Effector CD8-positive, alpha-beta T cell (primary cell): ENCODE measurements at regions not wholly inside any gene's neighbourhood (a gene's known extent, or its start where the extent isn't known, plus 50 kb on each side); places are given as distances from the start of the nearest gene placed in this dataset.
"Not testable (repeated sequence)": the region's sequence is repeated elsewhere in the genome, so short reads cannot be mapped to it uniquely, and the experiment has no call there.

Experiments used
- DNase-seq: peaks from one replicate; lab custom pipeline; 2025; lab: John Stamatoyannopoulos, UW

DNA sequence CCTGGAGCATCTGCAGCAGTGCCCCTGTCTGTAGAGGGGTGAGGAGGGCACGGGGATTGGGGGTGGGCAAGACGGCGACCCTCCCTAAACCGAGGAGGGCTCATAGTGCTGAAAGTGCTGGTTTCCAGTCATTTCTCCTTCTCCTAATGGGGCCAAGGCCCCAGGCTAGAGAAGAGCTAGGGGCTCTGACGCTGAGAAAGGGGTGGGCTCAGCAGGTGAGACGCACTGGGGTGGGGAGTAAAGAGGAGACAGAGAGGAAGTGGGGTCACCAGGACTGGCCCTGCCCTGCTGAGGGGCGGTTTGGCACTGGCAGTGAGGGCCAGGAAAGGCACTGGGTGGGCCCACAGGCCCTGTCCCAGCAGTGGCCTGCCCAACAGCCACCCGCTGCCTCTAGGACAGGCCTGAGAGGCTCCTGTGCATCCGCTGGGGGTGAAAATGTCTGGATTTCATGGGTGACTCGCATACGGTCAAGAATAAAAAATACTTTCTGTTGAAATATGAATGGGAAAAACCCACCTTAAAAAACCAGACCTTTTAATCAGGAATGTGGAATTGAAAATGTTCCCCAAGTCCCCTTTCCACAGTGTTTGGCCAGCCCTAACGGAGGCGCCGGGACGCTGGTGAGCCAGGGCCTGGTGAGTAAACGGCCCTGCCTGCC lies 122.4 kb upstream of the SMURF2 start:
- DNase-seq: no peak

DNA sequence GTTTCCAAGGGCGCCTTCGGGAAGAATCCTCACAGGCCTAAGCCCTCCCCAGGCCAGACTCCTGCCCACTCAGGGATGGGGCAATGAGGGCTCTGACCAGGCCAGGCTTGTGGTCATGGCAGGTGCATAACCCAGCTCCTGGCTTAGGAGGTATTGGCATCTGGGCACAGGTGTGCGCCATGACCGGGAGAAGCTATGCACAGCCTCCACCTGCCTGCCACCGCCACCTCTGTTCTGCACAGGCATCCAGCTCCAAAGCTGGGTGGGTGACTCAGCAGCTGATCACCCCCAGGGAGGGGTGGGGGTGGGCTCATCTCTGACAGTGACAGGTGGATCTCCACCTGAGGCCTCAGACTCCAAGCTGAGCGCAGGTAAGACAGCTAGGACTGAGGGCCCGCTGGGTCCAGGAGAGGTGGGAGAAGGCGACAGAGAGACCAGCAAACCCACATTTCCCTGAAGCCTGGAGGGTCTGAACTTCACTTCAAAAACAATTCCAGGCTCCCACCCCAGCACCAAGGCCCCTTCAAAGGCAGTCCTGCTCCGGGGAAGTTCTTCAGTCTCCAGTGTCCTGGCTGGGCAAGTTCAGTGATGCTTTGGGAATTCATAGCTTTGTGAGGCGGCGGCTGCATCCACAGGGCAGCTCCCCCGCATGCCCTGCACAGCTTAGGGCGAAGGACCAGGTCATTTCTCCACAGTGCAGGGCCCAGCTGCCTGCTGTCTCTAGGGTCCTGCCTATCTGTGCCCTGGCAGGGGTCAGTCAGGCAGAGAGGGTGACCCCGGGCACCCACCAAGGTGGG lies 121.6 kb upstream of the SMURF2 start:
- DNase-seq: no peak

DNA sequence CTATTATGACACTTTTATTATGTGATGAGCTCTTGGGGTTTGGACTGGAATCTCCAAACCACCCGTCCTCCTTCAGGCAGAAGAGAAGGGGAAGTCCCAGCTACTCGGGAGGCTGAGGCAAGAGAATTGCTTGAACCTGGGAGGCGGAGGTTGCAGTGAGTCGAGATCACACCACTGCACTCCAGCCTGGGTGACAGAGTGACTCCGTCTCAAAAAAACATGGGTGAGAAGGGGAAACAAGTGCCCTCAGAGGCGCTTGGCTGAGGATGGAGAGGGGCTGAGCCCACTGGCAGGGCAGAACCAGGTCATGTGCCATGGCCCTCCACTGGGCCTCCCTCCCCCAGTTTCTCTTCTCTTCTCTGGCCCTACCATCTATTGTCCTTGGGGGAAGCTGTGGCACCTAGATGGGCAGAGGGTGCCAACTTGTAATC lies 120.9 kb upstream of the SMURF2 start:
- DNase-seq: no peak

DNA sequence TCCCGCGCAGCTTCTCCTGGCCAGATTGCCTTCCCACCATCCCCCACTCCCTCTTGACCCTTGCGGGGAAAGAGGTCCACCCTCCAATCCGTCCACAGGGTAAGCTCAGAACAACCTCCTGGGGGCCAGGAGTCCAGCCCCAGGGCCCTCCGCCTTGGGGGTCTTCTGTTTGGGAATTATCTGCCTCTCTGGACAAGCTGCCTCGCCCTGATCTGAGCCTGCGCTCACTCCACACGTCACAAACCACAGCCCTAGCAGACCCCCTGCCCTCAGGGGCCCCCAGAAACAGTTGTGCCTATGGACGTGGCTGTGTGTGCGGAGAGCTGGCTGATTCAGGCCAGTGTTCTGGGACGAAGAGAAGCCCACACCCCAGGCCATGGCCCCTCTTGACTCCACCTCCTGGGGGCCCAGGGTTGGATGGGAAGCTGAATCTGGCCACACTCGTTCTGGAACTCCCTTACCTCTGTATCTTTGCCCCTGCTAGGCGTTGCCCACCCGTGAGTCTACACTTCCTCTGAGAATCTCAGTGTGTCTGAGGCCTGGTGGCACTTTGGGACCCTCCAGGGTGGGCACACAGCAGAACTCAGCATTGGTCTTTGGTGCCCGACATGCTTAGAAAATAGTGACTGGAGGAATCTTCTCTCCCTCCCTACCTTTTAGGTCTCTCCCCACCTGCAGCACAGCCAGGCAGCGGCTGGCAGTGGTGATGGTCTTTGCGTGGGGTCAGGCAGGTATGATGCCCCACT lies 119.9 kb upstream of the SMURF2 start:
- DNase-seq: no peak

DNA sequence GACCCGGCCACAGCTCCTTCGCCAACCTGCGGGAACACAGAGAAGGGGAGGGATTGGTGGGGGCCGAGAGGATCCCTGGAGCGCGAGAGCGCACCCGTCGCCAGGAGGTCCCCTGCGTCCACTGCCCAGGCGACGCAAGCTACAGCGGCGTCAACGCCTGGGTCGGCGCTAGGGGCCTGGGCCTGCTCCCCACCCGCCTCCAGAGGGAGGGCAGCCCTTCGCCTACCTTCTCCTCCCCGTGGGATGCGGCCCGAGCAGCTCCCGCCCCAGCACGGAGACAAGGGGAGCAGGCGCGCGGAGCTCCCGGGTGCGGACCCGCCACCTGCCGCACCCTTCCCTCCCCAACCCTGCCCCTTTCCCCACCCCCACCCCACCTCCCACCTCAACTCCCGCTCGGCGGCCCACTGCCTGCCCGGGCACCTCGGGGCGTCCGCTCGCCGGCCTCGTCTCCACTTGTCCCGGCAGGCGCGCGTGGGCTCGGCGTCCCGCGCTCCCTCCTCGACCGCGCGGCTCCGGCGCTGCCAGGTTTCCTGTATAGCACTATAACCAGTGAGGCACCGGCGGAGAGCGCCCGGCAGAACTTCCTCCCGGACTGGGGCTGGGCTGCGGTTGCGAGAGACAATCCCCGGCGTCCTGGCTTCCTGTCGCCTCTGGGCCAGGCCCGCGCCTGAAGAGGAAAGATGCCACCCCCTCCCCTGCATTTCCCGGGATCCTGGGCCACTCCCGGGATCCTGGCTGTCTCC lies 119.1 kb upstream of the SMURF2 start:
- no peak for DNase-seq

DNA sequence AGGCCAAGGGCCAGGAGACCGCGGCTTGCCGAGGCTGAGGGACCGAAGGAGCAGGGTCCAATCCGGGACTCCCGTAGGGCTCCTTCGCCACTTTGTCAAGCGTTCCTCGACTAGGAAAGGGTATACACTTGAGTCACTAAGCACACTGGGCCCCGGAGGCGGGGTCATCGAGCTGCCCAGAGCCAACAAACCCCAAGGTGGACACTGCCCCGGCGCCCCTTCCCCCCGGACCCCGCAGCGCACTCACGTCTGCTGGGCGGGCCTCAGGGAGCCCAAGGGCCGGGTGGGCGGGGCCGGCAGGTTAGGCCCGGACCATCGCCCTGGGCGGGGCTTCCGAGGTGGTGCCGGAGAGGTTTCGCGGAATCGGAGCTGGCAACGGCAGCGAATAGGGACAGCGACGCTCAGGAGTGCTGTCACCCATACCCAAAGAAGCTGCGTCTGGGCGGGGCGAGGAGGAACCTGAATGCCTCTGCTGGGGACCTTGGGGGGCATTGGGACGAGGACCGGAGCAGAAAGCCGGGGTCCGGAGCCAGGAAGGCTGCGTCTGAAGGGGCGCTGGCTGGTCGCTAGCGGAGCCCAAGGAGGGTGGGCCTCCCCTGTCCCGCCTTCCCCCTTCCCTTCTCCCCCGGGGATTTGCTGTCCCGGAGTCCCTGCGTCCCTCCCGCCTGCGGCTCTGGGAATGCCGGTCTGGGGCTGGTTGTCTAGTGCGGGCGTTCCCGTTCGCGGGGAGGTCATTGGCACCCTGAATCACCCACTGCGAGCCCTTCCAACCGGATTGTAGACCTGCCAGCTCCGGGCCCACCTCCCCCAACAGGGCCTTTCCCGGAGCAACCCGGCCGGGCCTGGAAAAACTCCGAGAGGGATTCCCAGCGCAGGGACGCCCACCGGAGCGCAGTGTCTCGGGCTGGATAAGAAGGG lies 118.2 kb upstream of the SMURF2 start:
- DNase-seq: peak; percentile 63

DNA sequence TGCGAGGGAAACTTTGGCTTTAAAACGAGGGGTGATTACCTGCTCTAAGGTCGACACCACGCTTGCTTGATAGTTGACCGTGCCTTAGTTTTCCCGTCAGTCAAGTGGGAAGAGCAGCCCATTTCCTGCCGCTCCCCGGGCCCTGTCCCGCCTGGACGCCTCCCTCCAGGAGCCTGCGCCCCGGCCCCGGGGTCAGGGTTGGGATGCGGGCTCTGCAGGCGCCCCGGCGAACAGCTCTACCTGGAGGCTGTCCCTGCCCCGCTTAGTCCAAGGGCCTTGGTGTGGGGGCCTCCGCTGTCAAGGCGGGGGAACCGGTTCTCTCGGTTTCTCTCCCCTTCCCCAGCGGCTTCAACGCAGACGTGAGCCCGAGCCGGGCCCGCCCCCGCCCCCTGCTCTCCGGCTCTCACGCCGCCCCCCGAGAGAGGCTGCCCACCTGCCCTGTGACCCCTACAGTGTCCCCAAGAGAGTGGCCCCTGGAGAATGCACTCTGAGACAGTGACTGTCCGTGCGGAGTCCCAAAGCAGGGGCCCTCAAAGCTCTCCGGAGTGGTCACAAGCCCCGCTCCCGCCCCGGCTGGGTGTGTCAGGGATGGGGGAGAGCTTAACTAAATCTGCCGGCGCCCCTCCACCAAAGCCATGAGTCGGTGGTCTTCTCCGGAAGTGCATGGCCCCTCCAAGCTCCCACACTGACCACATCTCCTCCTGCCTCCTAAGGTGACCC lies 117.4 kb upstream of the SMURF2 start:
- DNase-seq: no peak

DNA sequence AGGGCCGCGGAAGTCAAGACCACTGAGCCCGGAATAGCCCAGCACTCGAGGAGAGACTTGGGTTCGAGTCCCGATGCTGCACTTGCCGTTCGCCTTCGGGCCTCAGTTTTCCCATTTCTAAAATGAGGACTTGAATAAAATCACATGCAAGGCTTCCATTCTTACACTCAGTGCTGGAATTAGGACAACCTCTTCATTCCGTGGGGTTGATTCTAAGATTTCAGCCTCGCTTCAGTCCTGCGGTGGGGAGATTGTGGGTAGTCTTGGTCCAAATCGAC lies 116.9 kb upstream of the SMURF2 start:
- not testable (repeated sequence) for DNase-seq

DNA sequence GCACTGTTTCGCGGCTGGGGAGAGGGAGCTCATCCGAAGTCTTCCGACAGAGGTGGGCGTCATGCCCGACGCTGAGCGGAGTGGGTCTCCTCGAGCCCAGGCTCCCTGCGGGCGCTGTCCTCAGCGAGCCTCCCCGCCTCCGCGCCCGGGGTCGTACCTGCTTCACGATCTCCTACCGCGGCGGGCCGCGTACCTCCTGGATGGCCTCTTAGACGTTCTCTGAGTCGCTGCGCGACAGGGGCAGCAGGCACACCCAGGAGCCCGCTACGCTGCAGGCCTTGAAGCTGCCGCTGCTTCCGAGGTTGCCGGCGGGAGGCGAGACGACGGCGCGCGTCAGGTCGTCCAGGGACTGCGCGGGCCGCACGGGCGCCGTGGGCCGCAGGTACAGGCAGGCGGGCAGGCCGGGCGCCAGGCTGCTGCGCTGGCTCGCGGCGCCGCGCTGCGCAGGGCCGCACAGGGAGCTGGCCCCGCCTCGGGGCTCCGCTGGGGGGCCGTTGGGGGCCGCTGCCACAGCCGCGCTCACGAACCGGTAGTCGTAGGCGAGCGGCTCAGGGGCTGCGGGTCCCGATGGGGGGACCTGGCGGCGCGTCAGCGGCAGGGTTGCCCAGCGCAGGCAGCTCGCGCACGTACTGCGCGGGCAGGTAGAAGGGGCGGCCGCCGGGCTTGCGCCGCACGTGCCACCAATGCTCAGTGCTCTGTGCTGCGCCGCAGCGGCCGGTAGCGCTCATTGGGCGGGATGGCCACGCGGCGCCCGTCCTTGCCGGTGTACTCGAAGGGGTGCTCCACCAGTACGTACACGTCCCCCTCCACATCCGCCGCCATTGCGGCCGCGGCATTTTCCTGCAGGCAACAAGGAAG lies 116.4 kb upstream of the SMURF2 start:
- no peak for DNase-seq

DNA sequence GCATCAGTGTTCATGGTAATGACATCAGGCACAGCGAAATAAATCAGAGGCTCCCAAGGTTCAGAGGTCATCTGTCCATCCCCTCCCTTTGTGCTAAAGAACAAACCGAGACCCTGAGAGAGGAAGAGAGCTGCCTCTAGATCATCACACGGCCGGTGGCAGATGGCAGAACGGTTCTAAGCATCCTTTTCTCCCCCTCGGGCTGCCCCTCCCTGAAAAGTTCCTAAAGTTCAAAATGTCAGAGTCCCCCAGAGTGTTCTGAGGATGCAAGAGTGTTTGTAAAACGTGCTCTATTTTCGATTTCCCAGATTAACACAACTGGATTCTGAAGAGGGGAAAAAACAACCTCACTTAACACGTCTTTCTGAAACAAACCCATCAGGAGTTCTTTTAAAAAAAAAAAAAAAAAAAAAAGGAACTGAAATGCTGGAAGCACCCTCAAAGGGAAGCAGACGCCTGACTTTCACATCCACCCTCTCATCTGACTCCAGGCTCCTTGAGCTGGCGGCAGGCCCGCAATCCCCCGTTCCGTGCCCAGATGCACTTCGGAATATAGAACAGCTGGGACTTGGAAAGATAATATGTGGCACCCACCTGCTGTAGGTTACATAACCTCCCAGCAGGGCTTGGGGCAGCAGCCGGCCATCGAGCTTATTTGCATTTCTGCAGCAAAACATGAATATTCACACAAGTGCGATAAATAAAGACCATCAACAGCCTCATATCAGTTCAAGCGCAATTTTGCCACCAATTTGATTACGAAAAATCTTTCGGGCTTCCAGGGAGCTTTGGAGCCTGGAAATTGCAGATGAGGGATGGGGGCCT lies 115.5 kb upstream of the SMURF2 start:
- DNase-seq: no peak

DNA sequence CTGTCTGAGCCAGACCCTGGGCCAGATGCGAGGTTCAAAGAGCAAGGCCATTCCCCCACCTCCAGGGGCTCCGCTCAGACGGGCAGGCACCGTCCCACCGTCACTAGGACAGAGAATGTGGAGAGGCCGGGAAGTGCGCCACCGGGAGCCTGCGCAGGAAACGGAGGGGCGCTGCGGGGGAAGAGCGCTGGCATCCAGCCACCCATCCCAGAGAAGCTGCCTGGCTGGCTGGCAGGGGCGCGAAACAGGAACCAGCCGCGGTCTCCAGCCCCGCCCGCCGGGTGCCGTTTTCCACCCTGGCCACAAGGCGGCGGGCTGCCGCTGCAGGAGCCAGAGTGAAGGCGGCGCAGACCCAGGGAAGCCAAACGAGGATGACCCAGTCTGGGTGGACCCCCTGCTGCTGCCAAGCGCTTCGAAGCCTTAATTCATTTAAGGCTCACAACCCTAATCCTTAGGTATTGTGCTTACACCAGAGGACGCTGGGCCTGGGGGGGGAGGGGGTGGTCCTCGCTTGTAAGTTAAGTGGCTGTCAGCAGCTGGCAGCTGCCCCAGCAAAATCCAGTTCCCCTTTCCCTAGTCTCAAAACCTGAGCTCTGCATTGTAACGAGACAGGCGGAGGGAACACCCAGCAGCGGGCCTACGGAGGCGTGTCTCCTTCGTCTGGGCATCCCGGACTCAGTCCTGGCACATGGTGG lies 114.8 kb upstream of the SMURF2 start:
- peak; percentile 58 for DNase-seq

DNA sequence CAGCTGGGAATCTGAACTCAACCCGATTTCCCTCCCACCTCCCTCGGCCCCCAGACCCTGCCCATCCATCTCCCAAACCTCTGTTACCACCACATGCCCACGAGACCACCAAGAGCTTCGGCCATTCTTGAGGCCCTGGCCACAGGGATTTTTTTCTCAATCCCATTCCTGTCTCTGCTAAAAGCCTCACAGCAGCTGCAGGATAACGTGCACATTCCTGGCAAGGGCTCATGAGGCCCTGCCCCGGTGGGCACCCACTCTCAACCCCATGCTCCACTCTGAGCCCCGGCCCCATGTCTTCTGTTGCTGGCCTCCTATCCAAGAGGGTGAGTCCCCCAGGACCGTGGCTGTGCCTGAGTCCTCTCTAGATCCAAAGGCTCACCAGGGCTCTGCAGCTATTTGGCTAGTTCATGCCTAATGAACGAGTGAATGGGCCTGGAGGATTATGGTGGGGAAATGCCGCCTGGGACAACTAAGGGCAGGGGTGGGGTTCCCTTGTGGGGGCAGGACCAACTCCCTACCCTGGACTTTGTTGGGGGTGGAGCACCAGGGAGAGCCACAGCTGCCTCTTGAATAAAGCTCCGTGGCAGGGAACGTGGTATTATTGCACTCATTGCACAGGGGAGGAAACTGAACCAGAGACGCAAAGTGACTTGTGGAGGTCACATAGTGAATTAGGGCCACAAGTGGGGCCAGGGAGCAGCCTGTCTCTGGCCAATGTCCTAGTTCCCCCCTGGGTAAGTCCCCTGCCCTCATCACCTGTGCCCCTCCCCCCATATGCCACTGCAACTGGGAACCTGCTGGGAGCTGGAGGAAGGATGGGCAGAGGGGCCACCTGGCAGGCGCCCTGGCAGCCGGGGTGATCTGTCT lies 113.8 kb upstream of the SMURF2 start:
- DNase-seq: no peak

DNA sequence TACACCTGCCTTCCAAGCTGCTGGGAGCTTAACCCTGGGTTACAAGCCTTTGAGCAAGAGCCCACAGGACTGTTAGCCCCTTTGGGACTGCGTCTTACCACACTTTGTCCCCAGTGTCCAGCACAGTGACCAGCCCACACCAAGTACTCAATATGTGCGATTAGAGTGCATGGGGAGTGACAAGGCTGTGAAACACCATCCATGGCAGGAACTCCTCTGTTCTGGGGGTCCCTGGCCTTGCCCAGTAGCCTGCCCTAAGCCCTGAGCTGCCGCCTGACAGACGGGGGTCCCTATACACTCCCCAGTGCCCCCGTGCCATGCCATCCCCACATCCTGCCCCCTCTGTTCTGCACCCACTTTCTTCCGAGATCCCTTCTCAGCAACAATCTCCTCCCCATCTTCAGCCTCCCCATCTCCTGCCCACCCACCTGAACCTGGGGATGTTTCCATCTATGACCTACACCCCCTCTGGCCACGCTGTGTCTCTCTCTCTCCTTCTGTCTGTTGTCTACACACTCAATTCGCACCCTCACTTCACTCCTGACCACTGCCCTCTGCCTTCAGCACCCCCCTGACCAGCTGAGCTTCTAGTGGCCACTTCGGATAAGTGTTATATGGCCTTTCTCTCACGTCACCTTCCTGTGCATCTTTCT lies 112.9 kb upstream of the SMURF2 start:
- DNase-seq: no peak

DNA sequence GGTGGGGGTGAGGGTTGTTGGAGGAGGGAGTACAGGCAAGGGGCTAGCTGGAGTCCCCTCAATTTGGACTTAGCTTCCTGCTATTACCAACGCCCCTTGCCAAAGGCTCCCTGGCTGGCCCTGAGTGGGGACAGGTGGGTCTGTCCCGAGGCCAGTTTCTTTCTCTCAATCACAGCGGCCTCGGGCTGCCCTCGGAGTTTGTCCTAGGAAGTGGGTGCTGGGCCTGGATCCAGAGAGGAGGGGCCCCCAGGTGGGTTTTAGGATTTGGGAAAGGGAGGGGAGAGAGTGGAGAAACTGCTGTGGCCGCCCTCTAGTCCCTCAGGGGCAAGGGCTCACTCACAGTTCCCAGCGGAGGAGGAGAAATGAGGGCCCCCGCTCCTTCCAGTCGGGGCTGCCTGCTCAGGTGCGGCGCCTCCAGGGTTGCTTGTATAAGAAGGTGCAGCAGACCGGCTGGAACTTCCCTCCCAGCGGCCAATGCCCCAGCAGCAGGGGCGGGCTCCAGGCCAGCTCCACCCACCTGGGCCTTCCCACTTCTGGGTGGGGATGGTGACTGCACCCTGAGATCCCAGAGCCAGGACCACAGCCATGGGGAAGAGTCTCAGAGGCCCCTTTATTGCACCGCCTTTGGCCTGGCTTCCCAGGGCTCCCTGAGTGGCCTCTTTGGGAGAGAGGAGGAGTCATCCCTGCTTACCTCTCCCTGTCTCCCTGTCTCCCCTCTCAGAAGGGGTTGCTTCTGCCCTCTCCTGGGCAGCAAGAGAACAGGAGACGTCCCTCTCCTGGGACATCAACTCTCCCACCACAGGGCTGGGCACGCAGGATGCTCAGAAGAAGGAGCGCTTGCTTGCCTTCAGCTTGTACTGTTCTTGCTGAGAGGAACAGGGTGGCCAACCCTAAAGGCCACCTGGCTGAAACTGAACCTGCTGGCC lies 112.0 kb upstream of the SMURF2 start:
- DNase-seq: no peak

DNA sequence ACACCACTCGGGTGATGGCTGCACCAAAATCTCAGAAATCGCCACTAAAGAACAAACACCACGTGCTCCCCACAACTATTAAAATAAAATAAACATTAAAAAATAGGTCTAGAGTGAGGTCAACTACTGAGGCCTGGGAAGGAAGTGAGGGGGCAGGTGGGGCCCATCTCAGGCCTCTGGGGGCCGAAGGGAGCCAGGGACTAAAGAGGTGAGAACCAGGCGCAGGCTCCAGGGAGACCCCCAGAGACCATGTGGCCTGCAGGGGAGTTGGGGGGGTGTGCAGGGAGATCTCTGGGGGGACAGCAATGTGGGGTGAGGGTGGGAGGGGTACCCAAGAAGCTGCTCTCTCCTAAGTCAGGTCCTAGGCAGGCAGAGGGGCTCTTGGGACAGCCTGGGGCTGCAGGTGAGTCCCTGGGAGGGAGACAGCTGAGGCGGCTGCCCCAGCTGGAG lies 111.3 kb upstream of the SMURF2 start:
- DNase-seq: no peak
